ENCODE measurements at regions not wholly inside any gene's neighbourhood (a gene's known extent, or its start where the extent isn't known, plus 50 kb on each side); places are given as distances from the start of the nearest gene placed in this dataset.
"Not testable (repeated sequence)": the region's sequence is repeated elsewhere in the genome, so short reads cannot be mapped to it uniquely, and the experiment has no call there.

- DNase-seq (ENCODE audit: low read depth), result no peak
These were observed 109.6 kb upstream of the TOPAZ1 start for GRCh38 chr3:44132061-44132460.

DNA sequence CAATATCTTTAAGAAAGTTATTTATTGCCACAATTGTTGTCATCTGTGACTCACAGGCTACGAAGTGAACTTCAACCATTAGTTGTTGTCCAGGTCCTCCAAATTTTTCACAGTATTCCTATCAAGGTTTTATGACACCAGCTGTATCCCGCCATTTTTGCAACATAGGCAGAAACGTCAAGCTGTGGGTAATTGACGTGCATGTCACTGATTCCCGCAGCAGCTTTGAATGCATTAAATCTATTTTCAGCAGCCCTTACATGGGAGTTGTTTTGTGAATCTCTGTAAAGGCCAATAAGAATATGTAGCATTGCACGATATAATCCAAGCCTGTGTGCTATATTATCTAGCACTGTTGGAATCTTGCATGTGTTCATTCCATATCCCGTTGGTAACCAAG, 109.1 kb upstream of the TOPAZ1 start:
- no peak for DNase-seq (ENCODE audit: low read depth)

DNA sequence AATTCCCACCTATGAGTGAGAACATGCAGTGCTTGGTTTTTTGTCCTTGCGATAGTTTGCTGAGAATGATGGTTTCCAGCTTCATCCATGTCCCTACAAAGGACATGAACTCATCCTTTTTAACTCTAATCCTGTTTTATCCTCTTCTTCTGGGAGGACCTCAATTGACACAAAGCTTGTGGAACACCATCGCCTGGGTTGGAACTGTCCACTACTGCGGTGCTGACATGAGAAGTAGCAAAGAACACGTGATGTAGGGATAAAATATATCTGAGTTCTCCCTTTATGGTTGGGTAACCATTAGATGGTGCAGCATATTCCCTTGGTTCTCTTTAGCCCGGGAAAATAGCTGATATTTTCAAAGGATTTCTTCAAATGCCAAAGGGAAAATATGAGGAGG, 105.3 kb upstream of the TOPAZ1 start:
- no peak for DNase-seq (ENCODE audit: low read depth)

DNA sequence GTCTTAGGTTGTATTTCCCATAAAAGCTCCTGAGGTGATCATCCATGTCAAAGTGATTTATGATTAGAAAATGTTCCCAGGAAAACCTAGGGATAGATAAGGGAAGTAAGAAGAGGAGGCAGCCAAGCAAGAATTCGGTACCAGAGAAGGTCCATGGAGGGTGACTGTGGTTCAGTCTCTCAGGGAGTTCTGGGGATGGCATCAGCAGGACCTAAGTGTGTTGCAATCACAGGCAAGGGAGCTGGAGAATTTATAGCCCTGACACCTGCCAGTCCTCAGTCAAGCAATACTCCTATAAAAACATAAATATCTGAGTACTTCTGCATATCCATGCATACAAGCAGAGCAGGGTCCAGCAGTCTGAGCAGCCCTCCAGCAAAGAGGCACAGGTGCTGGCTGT, 95.6 kb upstream of the TOPAZ1 start:
- DNase-seq (ENCODE audit: low read depth), result no peak

DNA sequence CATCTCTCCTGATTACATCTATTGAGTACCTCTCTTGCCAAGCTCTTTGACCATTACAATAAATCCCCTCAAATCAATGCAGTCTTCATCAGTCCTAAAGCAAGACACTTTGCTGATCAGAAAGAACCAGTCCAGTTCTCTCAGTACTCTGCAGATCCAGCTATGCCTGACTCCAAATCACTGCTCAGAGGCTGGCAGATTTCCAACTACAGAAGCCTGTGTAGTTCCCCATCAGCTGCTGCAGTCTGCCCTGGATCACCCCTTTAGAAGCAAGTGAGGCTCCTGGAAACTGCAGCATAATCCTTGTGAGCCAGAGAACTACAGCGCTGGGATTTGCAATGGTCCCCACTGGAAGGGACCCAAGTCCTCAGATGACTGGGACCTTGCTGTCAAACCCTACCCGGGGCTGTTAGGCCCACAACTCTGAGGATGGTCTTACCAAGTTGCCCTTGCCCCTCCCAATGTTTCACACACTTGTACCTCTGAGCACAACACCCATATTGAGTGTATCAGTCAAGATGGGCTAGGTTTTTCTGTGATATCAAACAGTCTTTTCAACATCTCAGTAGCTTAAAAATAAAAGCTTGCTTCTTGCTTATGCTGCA, 81.9 kb upstream of the TOPAZ1 start:
- no peak for DNase-seq (ENCODE audit: low read depth)

GRCh38 chr3:44160818-44161217, 80.9 kb upstream of the TOPAZ1 start:
- DNase-seq (ENCODE audit: low read depth), result no peak

- no peak for DNase-seq (ENCODE audit: low read depth)
These were observed 69.8 kb upstream of the TOPAZ1 start for GRCh38 chr3:44171891-44172290.

DNA sequence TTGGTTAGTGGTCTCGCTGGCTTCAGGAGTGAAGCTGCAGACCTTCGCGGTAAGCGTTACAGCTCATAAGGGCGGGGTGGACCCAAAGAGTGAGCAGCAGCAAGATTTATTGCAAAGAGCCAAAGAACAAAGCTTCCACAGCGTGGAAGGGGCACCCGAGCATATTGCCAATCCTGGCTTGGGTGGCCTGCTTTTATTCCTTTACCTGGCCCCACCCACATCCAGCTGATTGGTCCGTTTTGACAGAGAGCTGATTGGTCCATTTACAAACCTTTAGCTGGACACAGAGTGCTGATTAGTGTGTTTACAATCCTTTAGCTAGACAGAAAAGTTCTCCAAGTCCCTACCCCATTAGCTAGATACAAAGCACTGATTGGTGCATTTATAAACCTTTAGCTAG, 69.0 kb upstream of the TOPAZ1 start:
- not testable (repeated sequence) for DNase-seq (ENCODE audit: low read depth)

GRCh38 chr3:44173263-44173662, 68.4 kb upstream of the TOPAZ1 start:
- DNase-seq (ENCODE audit: low read depth), result no peak

DNA sequence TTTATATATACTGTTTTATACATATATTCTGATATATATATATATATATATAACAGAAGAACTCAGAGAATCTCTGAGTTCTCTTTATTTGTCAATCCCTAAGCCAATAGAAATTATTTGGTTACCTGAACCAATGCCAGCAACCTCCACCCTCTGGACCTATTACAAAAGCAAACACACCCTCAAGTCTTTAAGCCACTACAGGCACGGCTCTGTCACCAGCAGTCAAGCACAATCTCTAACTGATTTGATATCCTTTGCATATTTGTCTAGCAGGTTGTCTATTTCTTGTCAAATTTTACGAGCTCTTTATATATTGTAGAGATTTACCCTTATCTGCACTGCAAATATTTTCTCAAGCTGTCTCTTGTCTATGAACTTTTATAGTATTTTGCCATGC, 66.6 kb upstream of the TOPAZ1 start:
- no peak for DNase-seq (ENCODE audit: low read depth)

GRCh38 chr3:44179246-44179645, 62.4 kb upstream of the TOPAZ1 start:
- no peak for DNase-seq (ENCODE audit: low read depth)

DNA sequence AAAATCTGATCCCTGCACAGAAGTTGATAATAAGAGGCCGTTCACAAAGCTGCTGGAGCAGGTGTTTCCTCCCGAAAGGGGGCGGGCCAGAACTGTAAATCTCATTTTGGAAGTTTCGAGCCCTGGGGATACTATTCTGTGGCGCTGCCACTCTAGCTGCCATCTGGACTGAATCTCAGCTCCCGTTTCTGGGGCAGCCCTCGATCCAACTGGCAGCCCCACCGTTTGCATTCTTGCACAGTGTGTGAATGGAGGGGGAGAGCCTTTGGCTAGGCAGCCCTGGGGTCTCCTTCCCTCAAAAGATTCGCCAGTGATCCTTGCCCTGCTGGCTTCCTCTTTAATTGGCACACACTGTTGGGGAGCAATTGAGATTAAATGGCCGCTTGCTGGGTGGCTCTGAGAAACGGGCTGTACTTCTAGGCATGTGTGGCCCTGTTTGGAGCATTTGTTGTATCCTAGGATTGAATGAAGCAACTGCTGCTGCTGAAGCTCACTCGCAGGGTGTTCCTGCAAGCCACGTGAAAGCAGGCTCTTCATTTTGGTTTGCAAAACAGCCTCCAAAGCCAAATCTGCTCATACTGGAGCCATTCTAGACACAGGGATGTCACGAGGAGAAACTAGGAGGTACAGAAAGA, 57.2 kb upstream of the TOPAZ1 start:
- no peak for DNase-seq (ENCODE audit: low read depth)

- DNase-seq (ENCODE audit: low read depth), result no peak
These were observed 56.2 kb upstream of the TOPAZ1 start for GRCh38 chr3:44185396-44185915.

DNA sequence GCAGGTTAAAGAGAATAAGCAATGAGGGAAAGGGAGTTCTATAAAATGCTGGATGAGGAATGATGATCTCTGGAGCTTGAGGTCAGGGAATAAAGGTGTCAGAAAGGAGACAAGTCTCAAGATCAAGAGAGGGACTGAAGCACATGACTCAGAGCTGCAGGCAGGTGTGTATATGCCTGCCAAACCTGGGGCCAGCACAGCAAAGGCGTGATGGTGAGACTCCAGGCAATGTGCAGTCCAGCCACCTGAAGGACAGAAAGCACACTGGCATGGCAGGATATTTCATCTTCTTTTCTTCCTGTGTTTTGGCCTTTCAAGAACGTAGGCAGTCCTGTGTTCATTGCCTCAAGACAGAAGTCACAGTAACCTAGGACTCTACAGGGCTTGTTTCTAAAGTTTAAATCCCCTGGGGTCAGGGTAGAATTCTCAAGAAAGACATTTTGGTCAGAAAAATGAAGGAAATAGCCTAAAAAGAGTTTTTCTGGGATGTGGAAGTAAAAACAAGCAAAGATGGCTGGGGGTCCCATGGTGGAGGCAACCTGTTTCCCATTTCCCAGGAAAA, 55.5 kb upstream of the TOPAZ1 start:
- DNase-seq (ENCODE audit: low read depth), result no peak

- DNase-seq (ENCODE audit: low read depth), result no peak
These were observed 55.0 kb upstream of the TOPAZ1 start for GRCh38 chr3:44186712-44187111.
